CD4-positive, alpha-beta T cell (primary cell): ENCODE measurements at regions not wholly inside any gene's neighbourhood (a gene's known extent, or its start where the extent isn't known, plus 50 kb on each side); places are given as distances from the start of the nearest gene placed in this dataset.

ENCODE experiments used
- ATAC-seq: fragments of 200-7000 bp; cut with Tn5 transposase; one replicate; pipeline ENCODE4 v1.10.0; 2022; ENCODE audit warnings: mild to moderate bottlenecking; ENCODE audit not compliant: poor library complexity
- CTCF ChIA-PET: fragments of 350-600 bp; sonication (Branson Sonifier 250); formaldehyde crosslinking; loops from one replicate; lab custom pipeline; 2021; ENCODE audit warnings: antibody characterized with exemption, inconsistent platforms; lab: Charles Lee
- POLR2A ChIA-PET: fragments of 350-600 bp; sonication (Branson Sonifier 250); formaldehyde crosslinking; loops from one replicate; lab custom pipeline; 2021; ENCODE audit warnings: antibody characterized with exemption, inconsistent platforms; lab: Charles Lee
- DNase-seq, 14 experiments: peaks; one replicate each; pipeline ENCODE4 v3.0.0-alpha.2; 2013 to 2020; ENCODE audit warnings: mixed read lengths in 2 of 14
- H3K27ac ChIP-seq, 2 donors: one replicate each; pipeline versions ENCODE4 v1.5.1 to v1.7.0; 2013; ENCODE audit warnings: low read length in 2 of 2, low read depth in 1 of 2, mild to moderate bottlenecking in 1 of 2
- H3K27me3 ChIP-seq, 2 experiments: 1 replicate in 1 of 2; 2 replicates in 1 of 2; pipeline versions ENCODE4 v1.6.1 to v1.7.0; 2013; ENCODE audit warnings: low read length in 2 of 2, control low read depth in 1 of 2, mild to moderate bottlenecking in 1 of 2, moderate library complexity in 1 of 2; ENCODE audit not compliant: insufficient read depth in 2 of 2, control insufficient read depth in 1 of 2
- H3K36me3 ChIP-seq: one replicate; pipeline ENCODE4 v1.6.1; 2013; ENCODE audit warnings: low read length, control low read depth; ENCODE audit not compliant: insufficient read depth
- H3K4me1 ChIP-seq: one replicate; pipeline ENCODE4 v1.6.1; 2013; ENCODE audit warnings: low read length, control low read depth; ENCODE audit not compliant: insufficient read depth
- H3K4me3 ChIP-seq: one replicate; pipeline ENCODE4 v1.5.1; 2013; ENCODE audit warnings: mild to moderate bottlenecking, low read length, moderate library complexity
- H3K9me3 ChIP-seq, 2 experiments: 1 replicate in 1 of 2; 2 replicates in 1 of 2; pipeline versions ENCODE4 v1.6.1 to v1.7.0; 2013; ENCODE audit warnings: low read length in 2 of 2, mild to moderate bottlenecking in 2 of 2, control low read depth in 1 of 2, moderate library complexity in 1 of 2; ENCODE audit not compliant: control insufficient read depth in 1 of 2, insufficient read depth in 1 of 2
- H3K27ac Mint-ChIP-seq: one replicate; pipeline ENCODE4 v1.8.0; 2020; ENCODE audit warnings: mixed read lengths
- H3K27me3 Mint-ChIP-seq: one replicate; pipeline ENCODE4 v1.8.0; 2021; ENCODE audit warnings: mixed read lengths
- H3K36me3 Mint-ChIP-seq: one replicate; pipeline ENCODE4 v1.8.0; 2021; ENCODE audit warnings: low read depth, mixed read lengths
- H3K4me1 Mint-ChIP-seq: one replicate; pipeline ENCODE4 v1.8.0; 2021; ENCODE audit warnings: low read depth, mixed read lengths
- H3K4me3 Mint-ChIP-seq: one replicate; pipeline ENCODE4 v1.8.0; 2020; ENCODE audit warnings: mild to moderate bottlenecking, mixed read lengths
- H3K9me3 Mint-ChIP-seq: one replicate; pipeline ENCODE4 v1.8.0; 2020; ENCODE audit warnings: mixed read lengths
- intact Hi-C, 2 experiments: fragments of 100-400 bp; cut with DNase I in 1 of 2; cut with micrococcal nuclease in 1 of 2; formaldehyde crosslinking; loops; one replicate each; pipeline versions ENCODE4 v1.15.1 to v1.9.0; 2023 to 2025; cut with DNase I, micrococcal nuclease
- TF ChIP-seq, protein P1 (sequence below): fragments of 200-600 bp; IDR thresholded peaks from one replicate; pipeline ENCODE4 v1.8.0; 2022; ENCODE audit warnings: antibody characterized with exemption, mild to moderate bottlenecking

DNA sequence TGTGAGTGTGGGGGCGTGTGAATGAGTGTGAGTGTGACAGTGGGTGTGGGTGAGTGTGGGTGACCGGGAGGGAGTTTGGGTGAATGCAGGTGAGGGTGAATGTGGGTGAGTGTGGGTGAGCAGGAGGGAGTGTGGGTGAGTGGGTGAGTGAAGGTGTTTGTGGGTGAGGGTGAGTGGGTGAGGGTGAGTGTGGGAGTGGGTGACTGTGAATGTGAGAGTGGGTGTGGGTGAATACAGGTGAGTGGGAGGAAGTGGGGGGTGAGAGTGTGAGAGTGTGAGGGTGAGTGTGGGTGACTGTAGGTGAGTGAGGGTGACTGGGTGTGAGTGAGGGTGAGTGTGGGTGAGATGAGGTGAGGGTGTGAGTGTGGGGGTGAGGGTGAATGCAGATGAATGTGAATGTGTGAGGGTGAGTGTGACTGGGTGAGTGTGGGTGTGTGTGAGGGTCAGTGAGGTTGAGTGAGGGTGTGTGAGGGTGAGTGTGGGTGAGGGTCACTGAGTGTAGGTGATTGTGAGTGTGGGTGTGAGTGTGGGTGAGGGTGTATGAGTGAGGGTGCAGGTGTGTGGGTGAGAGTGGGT lies 1677.3 kb upstream of the TENM3 start:
- no peak overlapping the region for H3K27ac Mint-ChIP-seq
- TF ChIP-seq, protein P1, sequence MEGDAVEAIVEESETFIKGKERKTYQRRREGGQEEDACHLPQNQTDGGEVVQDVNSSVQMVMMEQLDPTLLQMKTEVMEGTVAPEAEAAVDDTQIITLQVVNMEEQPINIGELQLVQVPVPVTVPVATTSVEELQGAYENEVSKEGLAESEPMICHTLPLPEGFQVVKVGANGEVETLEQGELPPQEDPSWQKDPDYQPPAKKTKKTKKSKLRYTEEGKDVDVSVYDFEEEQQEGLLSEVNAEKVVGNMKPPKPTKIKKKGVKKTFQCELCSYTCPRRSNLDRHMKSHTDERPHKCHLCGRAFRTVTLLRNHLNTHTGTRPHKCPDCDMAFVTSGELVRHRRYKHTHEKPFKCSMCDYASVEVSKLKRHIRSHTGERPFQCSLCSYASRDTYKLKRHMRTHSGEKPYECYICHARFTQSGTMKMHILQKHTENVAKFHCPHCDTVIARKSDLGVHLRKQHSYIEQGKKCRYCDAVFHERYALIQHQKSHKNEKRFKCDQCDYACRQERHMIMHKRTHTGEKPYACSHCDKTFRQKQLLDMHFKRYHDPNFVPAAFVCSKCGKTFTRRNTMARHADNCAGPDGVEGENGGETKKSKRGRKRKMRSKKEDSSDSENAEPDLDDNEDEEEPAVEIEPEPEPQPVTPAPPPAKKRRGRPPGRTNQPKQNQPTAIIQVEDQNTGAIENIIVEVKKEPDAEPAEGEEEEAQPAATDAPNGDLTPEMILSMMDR, result no peak
- no peaks in the 10 kb centered on the region for H3K4me1 Mint-ChIP-seq
- ChIA-PET CTCF (no interaction called here), POLR2A (no interaction called here)
- Histone ChIP-seq H3K4me3 (no peak overlapping the region), H3K27me3 (no peaks in the 10 kb centered on the region), H3K4me1 (no peaks in the 10 kb centered on the region), H3K27ac (no peak overlapping the region), H3K36me3 (no peaks in the 10 kb centered on the region), H3K9me3 (peaks cover 0 to 36% of the 10 kb centered on the region in 2 experiments)
- H3K27me3 Mint-ChIP-seq, result no peaks in the 10 kb centered on the region
- no peaks in the 10 kb centered on the region for H3K9me3 Mint-ChIP-seq
- intact Hi-C loops, result no loop called here
- H3K4me3 Mint-ChIP-seq, result no peak overlapping the region
- no peak for DNase-seq
- no peak for ATAC-seq
- H3K36me3 Mint-ChIP-seq, result no peaks in the 10 kb centered on the region

DNA sequence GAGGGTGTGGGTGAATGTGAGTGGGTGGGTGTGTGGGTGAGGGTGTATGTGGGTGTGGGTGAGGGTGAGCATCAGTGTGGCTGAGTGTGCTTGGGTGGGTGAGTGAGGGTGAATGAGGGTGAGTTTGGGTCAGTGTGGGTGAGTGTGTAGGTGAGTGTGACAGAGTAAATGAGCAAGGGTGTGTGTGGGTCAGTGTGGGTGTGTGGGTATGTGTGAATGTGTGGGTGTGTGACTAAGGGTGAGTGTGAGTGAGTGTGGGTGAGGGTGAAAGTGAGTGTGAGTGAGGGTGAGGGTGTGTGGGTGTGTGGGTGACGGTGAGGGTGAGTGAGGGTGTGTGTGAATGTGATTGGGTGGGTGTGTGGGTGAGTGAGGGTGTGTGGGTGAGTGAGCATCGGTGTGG lies 1676.7 kb upstream of the TENM3 start:
- no peak overlapping the region for H3K27ac ChIP-seq
- H3K36me3 Mint-ChIP-seq, result no peaks in the 10 kb centered on the region
- intact Hi-C loops, result no loop called here
- no peaks in the 10 kb centered on the region for H3K36me3 ChIP-seq
- DNase-seq (no peak), ATAC-seq (no peak)
- no peaks in the 10 kb centered on the region for H3K4me1 ChIP-seq
- H3K4me1 Mint-ChIP-seq, result no peaks in the 10 kb centered on the region
- H3K27ac Mint-ChIP-seq, result no peak overlapping the region
- H3K27me3 Mint-ChIP-seq, result no peaks in the 10 kb centered on the region
- ChIA-PET POLR2A (no interaction called here), CTCF (no interaction called here)
- no peaks in the 10 kb centered on the region for H3K9me3 Mint-ChIP-seq
- peaks cover 0 to 36% of the 10 kb centered on the region in 2 experiments for H3K9me3 ChIP-seq
- H3K4me3 Mint-ChIP-seq, result no peak overlapping the region
- no peaks in the 10 kb centered on the region for H3K27me3 ChIP-seq
- H3K4me3 ChIP-seq, result no peak overlapping the region
- TF ChIP-seq, protein P1, result no peak

DNA sequence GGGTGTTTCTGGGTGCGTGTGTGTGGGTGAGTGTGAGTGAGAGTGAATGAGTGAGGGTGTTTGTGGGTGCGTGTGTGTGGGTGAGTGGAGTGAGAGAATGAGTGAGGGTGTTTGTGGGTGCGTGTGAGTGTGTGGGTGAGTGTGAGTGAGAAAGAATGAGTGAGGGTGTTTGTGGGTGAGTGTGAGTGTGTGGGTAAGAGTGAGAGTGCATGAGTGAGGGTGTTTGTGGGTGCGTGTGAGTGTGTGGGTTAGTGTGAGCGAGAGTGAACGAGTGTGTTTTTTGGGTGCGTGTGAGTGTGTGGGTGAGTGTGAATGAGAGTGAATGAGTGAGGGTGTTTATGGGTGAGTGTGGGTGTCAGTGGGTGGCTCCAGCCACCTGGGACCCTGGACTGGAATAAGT lies 1676.1 kb upstream of the TENM3 start:
- no peaks in the 10 kb centered on the region for H3K4me1 ChIP-seq
- TF ChIP-seq, protein P1, result no peak
- no peak for ATAC-seq
- no peaks in the 10 kb centered on the region for H3K36me3 ChIP-seq
- H3K27ac ChIP-seq, result no peak overlapping the region
- Mint-ChIP-seq H3K27ac (no peak overlapping the region), H3K9me3 (no peaks in the 10 kb centered on the region), H3K27me3 (no peaks in the 10 kb centered on the region), H3K36me3 (no peaks in the 10 kb centered on the region), H3K4me1 (no peaks in the 10 kb centered on the region), H3K4me3 (no peak overlapping the region)
- DNase-seq, result no peak
- ChIA-PET POLR2A (no interaction called here), CTCF (no interaction called here)
- H3K4me3 ChIP-seq, result no peak overlapping the region
- intact Hi-C loops, result no loop called here
- H3K9me3 ChIP-seq, result peaks cover 0 to 36% of the 10 kb centered on the region in 2 experiments
- no peaks in the 10 kb centered on the region for H3K27me3 ChIP-seq
